Loucy (cell line): ENCODE measurements at regions not wholly inside any gene's neighbourhood (a gene's known extent, or its start where the extent isn't known, plus 50 kb on each side); places are given as distances from the start of the nearest gene placed in this dataset.

ENCODE experiments used
- EZH2phosphoT487 ChIP-seq: fragments of 200-600 bp; IDR thresholded peaks from 2 replicates; pipeline ENCODE4 v1.6.1; 2018; ENCODE audit warnings: antibody characterized with exemption, mild to moderate bottlenecking, moderate library complexity, borderline replicate concordance
- TF ChIP-seq, protein P1 (sequence below): fragments of 200-600 bp; sonication (generic); conservative IDR thresholded peaks from 2 replicates; pipeline ENCODE4 v1.5.1; 2014; ENCODE audit warnings: mild to moderate bottlenecking, antibody characterized with exemption, low read length

DNA sequence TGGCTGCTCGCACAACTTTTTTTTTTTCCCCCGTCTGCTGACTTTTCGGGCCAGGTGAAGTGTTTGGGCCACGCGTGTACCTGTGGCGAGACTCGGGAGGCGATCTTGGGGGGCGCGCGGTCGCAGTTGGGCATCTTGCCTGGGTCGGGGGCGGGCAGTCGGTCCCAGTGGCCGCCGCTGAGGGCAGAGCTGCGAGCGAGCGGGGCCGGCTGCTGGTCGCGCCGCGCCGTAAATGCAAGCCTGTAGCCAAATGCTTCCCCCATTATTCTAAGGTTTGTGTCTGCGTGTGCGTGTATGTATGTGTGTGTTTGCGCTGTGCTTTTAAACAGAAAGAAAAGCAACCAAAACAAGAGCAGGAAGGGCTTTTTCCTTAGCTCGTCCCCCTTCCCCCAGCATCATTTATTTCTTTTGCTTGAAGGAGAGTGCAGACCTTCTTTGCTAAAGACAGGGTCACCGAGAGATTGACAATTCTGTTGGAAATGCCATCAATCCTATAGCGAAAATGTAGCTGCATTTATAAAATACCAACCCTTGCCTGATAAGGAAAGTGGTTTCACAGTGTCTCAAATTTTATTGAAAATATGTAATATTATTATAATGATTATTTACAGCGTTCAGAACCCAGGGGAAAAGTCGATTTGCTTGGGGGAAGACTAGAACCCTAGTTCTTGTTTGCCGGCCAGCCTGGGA, 143.2 kb upstream of the ZNF536 start:
- TF ChIP-seq, protein P1, sequence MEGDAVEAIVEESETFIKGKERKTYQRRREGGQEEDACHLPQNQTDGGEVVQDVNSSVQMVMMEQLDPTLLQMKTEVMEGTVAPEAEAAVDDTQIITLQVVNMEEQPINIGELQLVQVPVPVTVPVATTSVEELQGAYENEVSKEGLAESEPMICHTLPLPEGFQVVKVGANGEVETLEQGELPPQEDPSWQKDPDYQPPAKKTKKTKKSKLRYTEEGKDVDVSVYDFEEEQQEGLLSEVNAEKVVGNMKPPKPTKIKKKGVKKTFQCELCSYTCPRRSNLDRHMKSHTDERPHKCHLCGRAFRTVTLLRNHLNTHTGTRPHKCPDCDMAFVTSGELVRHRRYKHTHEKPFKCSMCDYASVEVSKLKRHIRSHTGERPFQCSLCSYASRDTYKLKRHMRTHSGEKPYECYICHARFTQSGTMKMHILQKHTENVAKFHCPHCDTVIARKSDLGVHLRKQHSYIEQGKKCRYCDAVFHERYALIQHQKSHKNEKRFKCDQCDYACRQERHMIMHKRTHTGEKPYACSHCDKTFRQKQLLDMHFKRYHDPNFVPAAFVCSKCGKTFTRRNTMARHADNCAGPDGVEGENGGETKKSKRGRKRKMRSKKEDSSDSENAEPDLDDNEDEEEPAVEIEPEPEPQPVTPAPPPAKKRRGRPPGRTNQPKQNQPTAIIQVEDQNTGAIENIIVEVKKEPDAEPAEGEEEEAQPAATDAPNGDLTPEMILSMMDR, result no peak
- no peak for TF ChIP-seq EZH2phosphoT487
